ENCODE measurements at regions not wholly inside any gene's neighbourhood (a gene's known extent, or its start where the extent isn't known, plus 50 kb on each side); places are given as distances from the start of the nearest gene placed in this dataset.

DNA sequence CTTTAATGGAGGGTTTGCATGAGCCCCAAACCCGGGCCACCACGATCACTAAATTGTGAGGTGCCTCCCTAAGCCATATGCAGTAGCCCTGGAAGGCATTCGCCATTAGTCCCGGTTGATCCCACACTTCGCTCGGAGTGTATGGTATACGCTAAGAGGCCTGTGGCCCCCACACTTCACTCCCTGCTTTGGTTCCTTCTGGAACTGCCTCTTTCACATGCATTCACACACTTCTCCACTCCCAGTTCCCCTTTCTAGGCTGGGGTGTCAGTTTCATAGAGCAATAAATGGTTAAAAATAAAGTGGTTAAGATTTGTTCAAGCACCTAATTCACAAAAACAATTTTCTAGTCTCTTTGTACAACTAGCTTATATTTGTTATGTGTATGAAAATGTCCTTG is 212.1 kb upstream of the KCND2 start:
- no peak for TF ChIP-seq MYC (IDR thresholded peaks at IDR 0.05; ENCODE audit: insufficient read depth, insufficient read length, insufficient replicate concordance, low read length, severe bottlenecking)
- no peak for TF ChIP-seq ESRRA (IDR thresholded peaks at IDR 0.05; ENCODE audit: low read length)
- TF ChIP-seq RELA (IDR thresholded peaks at IDR 0.05; ENCODE audit: borderline replicate concordance, partially characterized antibody) = no peak
- no peak for TF ChIP-seq CHD2 (IDR thresholded peaks at IDR 0.05; ENCODE audit: borderline replicate concordance, low read depth, low read length)
- no peak for TF ChIP-seq BCL3 (IDR thresholded peaks at IDR 0.05; ENCODE audit: borderline replicate concordance, insufficient read depth, low read depth, low read length, poor library complexity, severe bottlenecking)
- no peak for TF ChIP-seq ZNF274 (IDR thresholded peaks at IDR 0.05; ENCODE audit: insufficient read depth, insufficient read length)
- TF ChIP-seq ZNF24 (IDR thresholded peaks at IDR 0.05) = no peak
- TF ChIP-seq HDAC2 (IDR thresholded peaks at IDR 0.05) = no peak
- TF ChIP-seq, protein P1, sequence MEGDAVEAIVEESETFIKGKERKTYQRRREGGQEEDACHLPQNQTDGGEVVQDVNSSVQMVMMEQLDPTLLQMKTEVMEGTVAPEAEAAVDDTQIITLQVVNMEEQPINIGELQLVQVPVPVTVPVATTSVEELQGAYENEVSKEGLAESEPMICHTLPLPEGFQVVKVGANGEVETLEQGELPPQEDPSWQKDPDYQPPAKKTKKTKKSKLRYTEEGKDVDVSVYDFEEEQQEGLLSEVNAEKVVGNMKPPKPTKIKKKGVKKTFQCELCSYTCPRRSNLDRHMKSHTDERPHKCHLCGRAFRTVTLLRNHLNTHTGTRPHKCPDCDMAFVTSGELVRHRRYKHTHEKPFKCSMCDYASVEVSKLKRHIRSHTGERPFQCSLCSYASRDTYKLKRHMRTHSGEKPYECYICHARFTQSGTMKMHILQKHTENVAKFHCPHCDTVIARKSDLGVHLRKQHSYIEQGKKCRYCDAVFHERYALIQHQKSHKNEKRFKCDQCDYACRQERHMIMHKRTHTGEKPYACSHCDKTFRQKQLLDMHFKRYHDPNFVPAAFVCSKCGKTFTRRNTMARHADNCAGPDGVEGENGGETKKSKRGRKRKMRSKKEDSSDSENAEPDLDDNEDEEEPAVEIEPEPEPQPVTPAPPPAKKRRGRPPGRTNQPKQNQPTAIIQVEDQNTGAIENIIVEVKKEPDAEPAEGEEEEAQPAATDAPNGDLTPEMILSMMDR (IDR thresholded peaks at IDR 0.05 in 2 of 3, conservative IDR thresholded peaks at IDR 0.05 in 1 of 3; ENCODE audit: control insufficient read depth in 2 of 3, extremely low read depth in 1 of 3, insufficient read depth in 1 of 3, low read depth in 3 of 3, low read length in 3 of 3) = no peak
- TF ChIP-seq GATAD2B (conservative IDR thresholded peaks at IDR 0.05; ENCODE audit: low read depth) = peak; percentile 76; the same call in 1 of the 2 replicates
